Stimulated activated naive CD4-positive, alpha-beta T cell treated with Interleukin-2 at 50 U/mL for 16 hours (primary cell): ENCODE measurements at regions not wholly inside any gene's neighbourhood (a gene's known extent, or its start where the extent isn't known, plus 50 kb on each side); places are given as distances from the start of the nearest gene placed in this dataset.

ENCODE experiments used
- DNase-seq: peaks from one replicate; lab custom pipeline; 2025; lab: John Stamatoyannopoulos, UW

DNA sequence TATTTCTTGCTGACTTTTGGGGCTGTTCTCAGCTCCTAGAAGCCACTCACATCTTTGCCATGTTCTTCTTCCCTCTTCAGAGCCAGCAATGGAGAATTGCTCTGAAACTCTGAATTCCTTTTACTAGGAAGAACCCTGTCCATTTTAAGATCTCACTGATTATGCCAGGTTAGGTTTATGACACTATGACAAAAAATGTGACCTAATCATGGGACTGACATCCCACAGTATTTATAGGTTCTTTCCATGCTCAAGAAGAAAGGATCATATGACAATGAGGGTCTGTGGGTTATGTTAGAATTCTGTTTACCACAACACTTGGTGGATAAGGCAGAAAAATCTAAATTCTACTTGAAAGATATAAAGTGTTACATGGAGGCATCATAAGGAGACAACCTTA is 263.3 kb upstream of the CITED2 start:
- DNase-seq = no peak

DNA sequence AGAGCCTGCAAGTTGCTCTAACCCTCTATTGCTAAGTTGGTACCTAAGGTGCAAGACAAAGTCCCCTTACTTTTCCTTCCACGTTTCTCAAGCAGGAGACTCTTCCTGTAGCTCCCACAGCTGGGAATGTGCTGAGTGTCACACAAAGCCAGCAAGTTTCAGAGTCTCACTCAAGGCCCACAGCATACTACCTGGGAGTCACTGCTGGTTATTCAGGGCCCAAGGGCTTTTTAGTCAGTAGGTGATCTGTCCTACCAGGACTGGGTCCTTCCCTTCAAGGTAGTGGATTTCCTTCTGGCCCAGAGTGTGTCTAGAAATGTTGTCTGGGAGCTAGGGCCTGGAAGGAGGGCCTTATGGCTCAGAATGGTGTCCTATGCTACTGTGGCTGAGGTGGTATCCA is 261.9 kb upstream of the CITED2 start:
- no peak for DNase-seq

DNA sequence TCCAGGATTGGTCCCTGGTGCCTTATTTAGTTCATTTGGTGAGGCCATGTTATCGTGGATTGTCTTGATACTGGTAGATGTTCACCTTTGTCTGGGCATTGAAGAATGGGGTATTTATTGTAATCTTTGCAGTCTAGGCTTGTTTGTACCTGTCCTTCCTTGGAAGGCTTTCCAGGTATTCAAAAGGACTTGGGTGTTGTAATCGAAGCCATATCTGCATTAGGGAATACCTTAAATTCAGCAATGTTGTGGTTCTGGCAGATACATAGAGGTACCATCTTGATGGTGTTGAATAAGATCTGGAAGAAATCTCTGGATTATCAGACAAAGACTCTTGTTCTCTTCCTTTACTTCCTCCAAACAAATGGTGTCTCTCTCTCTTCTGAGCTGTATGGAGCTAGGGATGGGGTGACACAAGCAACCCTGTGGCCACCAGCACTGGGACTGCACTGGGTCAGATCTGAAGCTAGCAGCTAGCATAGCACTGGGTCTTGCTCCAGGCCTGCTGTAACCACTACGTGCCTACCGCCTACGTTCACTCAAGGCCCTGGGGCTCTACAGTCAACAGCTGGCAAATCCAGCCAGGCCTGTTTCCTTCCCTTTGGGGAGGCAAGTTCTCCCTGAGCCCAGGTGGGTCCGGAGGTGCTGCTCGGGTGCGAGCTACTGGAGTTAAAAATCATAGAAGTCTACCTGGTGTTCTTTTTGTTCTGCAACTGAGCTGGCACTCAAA is 261.1 kb upstream of the CITED2 start:
- DNase-seq = no peak

DNA sequence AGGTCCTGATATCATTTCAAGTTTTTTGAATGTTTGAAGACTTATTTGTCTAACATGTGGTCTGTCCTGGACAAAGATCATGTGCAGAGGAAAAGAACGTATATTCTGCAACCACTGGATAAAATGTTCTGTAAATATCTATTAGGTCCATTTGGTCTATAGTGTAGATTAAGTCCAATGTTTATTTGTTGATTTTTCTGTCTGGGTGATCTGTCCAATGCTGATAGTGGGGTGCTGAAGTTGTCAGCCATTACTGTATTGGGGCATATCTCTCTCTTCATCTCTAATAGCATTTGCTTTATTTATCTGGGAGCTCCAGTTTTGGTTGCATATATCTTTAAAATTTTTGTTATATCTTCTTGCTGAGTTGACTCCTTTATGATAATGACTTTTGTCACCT is 258.4 kb upstream of the CITED2 start:
- DNase-seq = no peak

DNA sequence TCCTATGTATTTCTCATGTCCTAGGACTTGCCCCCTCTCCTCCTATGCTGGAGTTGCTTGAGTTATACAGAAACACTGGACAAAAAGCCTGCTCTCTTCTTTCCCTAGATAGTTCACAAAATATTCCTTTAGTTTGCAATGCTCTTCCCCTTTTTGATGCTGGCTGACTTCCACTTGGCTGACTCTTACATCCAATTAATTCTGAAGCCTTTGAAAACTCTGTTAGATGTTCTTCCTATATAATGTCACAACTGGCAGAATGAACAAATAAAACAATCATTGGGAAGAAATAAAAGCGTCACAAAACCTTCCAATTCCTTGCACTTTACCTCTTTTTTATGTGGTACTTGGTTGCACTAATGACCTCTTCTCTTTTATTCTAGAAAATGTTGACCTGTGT is 253.8 kb upstream of the CITED2 start:
- no peak for DNase-seq

DNA sequence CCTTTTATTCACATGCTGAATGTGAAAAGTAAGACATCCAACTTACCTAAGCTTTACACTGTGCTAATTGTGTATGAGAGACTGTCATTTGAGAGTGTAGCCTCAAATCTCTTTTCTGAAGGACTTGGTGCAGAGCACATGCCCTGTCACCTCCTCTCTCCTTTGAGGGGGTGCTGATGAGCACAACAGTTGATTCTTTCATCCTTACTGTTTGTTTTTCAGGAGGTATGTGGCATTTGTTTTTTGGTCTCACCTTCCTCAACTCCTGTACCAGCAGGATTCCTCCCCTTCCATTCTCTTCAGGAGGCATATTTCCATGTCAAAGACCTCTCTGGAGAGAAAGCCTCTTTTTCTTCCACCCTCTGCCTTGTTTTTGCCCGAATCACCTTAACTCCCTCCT is 252.6 kb upstream of the CITED2 start:
- no peak for DNase-seq

DNA sequence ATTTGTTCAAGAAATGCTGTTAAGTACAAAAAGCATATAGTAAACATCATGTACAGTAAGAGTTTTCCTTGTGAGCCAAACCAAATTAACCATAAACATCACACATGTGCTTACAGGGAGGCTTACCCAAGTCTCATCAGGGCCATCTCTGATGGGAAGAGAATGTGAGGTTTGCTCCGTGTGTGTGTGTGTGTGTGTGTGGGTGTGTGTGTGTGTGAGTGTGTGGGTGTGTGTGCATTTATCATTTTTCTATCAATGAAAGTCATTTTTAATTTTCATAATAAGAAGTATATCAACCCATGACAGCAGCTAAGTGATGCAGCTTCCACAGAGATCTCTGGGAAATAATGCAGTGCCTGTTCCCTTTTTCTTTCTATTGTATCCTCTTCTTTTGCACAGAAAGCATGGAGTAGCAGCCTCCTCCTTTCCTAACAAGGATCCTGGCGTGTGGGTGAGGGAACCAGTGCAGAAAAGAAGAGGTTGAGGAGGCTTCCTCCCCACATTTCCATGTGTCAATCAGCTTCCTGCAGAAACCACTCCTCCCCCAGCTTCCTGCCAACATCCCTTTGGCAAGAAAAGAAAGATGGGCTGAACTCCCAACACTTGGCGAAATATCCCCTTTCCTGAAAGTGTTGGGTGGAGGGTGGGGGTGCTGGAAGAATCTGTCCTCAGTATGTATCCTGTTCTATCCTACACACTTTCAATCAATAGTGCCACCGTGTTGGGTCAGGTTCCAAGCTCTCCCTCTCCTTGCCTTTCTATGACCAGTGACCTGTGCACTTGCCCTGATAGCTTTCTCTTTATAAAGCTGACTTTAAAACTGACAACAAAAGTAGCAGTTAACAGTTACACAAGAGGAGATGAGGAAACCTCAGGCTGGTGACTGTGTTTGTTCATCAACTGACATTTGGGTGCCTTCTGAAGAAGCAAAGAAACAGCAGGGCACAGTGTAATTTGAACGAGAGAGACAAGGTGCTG is 251.8 kb upstream of the CITED2 start:
- DNase-seq = no peak

DNA sequence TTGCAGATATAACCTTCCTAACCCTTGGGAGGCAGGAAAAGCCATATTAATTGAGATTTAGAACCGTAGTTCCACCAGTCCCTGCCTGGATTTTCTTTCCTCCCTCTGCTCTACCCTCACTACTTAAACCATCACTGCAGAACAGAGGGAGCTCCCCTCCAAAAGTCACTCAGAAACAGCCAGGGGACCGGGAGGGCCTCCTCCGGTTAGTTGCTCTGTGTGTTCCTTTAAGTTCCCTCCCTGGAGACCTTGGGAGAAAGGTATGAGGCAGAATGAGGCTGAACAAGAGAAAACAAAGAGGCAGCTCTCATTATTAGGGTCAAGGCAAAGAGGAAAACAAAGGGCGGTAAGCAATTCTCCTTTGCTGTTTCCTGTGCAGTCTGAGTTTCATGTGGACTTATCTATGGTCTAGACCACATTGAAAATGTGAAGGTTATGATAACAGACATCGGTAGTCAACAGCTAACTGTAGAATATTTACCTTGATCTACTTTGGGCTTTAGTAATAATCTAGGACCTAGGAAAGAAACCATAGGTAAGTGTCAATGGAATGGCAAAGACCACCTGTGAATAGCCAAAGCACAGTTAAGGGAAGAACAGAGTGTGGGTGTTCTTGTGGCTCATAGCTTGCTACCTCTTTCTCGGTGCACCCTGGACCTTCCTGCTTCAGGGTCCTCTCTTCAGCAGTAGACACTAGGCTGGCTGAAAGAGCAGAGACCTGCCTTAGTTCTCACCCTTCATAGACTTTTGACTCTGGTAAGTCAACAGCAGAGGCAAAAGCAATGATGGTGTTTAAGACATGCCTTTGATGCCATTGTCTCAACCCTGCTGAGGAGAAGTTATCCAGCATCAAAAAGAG is 250.9 kb upstream of the CITED2 start:
- no peak for DNase-seq

DNA sequence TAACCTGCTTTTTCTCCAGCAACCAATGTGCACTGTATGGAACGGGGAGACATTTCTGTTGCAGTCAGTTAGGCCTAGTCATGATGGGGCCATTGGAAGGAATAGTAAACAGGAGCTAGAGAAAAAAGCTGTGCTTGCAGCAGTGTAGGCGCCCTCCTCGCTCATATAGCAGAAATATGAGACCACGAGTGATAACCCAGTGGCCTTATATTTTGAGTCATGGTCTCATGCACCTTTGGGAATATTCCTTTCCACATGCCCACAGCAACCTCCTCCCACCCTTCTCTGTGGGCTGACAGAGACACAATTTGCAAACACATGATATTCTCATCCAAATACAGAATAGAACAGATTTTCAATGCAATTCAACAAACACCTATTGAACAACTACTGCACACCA is 248.9 kb upstream of the CITED2 start:
- no peak for DNase-seq

DNA sequence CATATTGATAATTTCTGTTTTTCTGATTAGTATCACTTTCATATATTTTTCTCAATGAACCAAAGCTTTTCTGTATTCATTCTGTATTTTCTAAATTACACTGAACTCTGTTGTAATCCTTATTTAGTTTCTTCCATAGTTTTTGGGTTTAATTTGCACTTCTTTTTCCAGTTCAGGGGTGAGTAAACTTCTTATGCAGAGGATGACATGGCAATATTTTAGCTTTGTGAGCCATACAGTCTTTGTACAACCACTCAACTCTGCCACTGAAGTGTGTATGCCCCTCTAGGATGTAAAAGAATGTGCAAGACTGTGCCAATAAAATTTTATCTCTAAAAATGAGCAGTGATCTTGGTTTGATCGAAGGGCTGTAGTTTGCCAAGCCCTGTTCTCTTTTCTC is 239.0 kb upstream of the CITED2 start:
- no peak for DNase-seq

DNA sequence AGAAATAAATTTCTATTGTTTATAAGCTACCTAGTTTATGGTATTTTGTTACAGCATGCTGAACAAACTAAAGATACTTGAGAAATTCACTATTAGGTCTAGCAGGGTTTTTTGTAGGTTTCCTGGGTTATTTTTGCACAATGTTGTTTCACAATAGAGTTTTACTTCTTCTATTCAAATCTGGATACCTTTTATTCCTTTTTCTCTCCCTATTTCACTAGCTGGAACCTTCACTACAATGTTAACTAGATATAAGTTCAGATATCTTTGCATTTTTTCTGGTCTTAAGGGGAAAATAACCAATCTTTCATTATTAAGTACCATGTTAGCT is 237.7 kb upstream of the CITED2 start:
- no peak for DNase-seq

DNA sequence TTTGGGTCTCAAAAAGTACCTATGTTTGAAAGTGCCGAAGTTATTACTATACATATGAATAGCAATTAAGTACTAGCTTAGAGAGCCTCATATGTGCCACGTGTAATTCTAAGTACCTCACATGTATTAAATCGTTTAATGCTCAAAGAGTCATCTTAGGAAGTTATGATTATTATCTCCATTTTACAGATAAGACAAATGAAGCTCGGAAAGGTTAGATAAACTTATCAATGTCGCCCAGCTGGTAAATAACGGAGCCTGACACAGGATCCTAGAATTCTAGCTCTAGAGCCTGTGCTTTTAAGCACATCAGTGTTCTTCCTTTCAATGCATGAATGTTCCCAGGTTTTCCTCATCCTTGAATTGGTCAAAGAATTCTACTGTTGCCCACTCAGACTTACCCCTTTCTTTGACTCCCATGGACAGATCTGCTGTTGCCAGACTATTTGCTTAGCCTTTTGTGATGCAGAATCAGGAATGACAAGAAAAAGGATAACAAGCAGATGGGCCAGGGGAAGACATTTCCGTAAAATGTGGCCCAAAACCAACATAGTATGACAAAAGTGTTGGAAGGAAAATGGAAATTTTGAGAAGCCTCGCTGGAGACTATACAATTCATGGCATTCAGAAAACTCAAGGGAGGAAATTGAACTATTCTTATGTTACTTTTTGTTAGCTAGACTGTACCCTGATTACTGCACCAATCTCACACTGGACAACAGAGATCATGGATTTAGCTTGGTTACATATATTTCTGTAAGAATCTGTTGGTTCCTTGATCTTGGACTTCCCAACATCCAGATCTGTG is 237.1 kb upstream of the CITED2 start:
- no peak for DNase-seq

DNA sequence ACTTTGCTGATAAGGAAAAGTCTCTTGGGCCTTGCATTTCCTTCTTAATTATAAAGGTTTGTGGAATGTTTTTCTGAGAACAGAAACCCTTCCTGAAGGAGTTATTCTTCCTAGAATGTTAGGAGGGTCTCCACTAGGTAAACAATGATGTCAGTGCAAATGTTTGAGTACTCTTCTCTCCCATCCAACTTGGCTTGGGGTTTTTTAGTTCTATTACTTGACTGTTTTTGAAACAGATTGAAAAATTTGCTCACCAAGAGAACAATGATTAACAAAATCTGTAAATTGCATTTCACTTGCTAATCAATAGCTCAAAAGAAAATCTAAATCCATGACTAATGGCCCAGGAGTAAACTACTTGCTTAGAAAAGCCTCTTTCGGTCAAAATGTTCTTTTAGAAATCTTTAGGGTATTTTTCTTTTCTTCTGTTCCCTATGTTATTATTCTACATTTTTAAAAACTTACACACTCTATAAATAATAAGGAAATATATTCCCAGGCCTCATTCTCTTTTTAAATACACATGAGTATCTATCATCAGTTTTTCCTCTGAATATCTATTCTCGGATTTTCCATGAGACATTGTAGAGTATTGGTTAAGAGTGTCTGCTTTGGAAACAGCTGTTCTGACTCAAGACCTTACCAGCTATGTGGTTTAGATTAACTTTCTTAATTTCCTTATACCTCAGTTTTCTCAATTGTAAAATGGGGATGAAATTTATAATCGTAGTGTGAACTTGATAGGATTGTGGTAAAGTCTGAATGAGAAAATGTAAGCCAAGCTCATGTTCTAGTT is 234.2 kb upstream of the CITED2 start:
- no peak for DNase-seq

DNA sequence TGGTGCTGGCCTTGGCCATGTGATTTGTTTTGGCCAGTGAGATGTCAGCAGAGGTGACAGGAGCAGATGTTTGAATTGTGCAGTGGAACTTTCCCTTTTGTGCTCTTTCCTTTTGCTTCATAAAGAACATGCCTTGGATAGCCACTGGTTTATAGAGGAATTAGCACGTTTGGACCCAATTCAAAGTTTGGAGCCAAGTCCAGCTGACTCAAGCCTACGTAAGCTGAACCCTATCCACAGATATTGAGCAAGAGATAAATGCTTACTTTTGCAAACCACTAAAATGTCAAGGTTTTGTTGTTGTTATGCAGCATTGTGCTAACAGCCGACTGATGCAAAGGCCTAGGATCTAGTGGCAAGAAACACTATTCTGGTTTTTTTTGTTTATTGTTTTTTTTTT is 230.9 kb upstream of the CITED2 start:
- DNase-seq = no peak

DNA sequence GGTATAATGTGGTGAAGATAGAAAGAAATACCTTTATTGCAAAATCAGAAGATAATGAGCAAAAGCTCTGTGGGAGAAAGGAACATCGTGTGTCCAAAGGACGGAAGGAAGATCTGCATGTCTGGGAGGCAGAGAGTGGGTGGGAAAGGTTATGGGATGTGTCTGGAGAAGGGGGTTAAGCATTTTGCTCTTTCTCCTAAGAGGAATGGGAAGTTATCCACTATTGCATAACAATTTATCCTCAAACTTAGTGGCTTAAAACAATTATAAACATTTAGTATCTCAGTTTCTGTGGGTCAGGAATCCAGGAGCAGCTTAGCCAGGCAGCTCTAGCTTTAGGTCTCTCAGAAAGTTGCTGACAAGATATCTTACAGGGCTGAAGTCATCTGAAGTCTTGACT is 229.1 kb upstream of the CITED2 start:
- no peak for DNase-seq

DNA sequence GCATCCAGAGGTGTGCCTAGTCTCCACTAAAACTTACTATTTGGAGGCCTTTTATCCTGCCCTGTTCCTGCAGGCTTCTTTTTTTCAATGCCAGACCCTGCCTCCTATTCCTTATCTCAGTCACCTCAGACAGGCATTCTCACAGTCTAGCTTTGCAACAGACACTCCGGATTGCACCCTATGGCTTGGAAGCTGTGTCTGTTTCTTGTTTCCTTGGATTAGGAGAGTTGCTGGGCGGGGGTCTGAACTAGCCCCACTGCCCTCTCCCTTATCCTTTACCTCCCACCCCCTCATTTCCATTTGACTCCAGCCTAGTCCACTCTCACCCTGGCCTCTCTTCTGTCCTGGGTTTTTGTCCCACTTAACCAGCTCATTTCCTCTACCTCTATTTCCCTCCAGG is 228.1 kb upstream of the CITED2 start:
- DNase-seq = no peak

DNA sequence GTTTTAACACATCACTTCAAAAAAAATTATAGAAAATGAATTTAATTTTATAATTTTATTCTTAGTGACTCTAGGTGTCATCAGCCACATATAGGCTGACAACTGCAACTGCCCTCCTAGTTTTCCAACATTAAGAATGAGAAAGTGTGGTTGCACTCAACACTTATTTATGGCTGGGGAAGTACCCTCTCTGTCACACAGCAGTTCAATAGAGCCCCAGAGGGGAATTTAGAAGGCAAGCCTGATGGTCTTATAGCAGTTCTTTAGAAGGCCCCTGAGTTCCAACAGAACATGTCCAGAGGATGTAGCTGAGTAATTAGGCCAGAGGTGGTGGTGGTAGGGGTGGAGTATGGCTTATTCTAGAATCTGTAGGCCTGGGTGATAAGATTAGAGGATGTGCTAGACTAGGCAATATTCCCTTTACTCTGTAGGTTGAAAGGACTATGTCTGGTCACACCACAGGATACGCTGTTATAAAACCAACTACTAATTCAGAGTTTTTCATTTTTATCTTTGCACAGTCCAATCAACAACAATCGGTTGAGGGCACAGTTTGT is 226.5 kb upstream of the CITED2 start:
- DNase-seq = no peak

DNA sequence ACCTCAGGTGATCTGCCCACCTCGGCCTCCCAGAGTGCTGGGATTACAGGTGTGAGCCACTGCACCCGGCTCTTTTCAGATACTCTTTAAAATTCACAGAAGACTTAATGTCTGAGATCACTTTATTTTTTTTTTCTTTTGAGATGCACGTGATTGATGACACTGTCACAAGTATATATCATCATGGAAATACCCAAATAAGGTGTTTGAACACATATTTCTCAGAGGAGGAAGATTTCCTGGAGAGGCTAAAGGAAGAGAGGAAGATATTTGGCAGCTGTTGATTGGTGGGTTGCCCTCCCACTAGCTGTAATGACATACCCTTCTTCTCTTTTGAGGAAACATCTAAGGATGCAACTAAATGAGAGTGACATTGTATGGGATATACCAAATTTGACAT is 225.9 kb upstream of the CITED2 start:
- no peak for DNase-seq

DNA sequence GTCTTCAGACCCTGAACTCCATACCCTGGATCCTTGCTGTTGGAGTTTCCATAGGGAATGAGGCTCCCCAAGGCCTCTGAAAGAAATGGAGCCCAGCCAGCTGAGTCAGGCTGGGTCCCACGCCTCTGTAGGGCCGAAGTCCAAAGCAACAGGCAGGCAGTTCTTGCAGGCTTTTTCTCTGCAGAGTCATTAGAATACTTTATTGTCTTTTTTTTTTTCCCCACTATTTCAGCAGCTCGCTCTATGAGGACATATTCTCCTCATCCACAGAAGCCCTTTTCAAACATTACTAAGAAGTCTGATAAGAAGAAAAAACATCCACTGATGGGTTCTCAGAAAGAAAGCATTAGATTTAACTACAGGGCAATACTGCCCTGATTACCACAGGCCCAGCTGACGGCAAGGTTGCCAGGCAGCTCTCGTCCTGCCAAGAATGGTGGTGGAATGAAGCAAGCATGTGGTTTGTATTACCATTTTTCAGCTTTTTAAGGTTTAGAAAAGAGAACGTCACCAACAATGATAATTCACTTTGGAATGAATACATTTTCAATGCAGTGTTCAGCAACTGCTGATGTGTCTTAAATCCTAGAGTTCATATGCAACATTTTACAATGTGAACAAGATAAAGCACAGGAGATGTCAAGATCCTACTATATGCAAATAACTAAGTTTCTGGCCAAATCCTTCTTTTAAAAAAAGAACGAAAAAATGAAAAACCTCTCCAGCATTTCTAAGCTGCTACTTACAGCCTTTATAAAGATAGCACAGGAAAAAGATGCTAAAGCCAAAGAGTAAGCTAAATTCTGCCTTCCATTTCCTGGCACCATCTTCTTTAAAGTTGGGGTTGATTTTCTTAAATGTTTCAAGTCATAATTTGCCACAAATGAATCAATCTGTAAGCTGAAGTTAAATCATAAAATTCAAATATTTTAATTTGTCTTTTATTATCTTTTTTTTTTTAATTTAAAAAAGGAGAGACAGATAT is 223.6 kb upstream of the CITED2 start:
- no peak for DNase-seq
